ENCODE measurements at regions not wholly inside any gene's neighbourhood (a gene's known extent, or its start where the extent isn't known, plus 50 kb on each side); places are given as distances from the start of the nearest gene placed in this dataset.

DNA sequence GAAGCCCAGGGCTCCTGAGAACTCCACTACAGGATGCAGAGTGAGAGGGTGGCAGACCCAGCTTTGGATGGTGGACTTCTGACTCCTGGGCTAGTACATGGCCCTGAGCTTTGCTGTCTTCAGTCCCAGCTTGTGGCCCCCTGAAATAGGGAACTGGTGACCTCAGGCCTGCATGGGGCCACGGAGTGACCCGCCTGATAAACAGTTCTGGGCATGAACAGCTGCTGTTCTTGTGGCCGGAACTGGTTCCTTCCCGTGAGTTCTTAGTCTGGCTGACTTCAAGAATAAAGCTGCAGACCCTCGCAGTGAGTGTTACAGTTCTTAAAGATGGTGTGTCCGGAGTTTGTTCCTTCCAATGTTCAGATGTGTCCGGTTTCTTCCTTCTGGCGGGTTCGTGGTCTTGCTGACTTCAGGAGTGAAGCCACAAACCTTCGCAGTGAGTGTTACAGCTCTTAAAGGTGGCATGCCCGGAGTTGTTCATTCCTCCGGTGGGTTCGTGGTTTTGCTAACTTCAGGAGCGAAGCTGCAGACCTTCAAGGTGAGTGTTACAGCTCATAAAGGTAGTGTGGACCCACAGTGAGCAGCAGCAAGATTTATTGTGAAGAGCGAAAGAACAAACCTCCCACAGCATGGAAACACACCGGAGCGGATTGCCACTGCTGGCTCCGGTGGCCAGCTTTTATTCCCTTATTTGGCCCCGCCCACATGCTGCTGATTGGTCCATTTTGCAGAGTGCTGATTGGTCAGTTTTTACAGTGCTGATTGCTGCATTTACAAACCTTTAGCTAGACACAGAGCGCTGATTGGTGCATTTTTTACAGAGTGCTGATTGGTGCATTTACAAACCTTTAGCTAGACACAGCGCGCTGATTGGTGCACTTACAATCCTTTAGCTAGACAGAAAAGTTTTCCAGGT is 268.0 kb downstream of the ZEB1 start:
- TF ChIP-seq, protein P1, sequence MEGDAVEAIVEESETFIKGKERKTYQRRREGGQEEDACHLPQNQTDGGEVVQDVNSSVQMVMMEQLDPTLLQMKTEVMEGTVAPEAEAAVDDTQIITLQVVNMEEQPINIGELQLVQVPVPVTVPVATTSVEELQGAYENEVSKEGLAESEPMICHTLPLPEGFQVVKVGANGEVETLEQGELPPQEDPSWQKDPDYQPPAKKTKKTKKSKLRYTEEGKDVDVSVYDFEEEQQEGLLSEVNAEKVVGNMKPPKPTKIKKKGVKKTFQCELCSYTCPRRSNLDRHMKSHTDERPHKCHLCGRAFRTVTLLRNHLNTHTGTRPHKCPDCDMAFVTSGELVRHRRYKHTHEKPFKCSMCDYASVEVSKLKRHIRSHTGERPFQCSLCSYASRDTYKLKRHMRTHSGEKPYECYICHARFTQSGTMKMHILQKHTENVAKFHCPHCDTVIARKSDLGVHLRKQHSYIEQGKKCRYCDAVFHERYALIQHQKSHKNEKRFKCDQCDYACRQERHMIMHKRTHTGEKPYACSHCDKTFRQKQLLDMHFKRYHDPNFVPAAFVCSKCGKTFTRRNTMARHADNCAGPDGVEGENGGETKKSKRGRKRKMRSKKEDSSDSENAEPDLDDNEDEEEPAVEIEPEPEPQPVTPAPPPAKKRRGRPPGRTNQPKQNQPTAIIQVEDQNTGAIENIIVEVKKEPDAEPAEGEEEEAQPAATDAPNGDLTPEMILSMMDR (IDR thresholded peaks at IDR 0.05; ENCODE audit: low read length): no peak
- no peak for TF ChIP-seq EZH2 (IDR thresholded peaks at IDR 0.05; ENCODE audit: borderline replicate concordance, low read length)

All from OCI-LY1 (cell line).